ENCODE measurements at regions not wholly inside any gene's neighbourhood (a gene's known extent, or its start where the extent isn't known, plus 50 kb on each side); places are given as distances from the start of the nearest gene placed in this dataset.

DNA sequence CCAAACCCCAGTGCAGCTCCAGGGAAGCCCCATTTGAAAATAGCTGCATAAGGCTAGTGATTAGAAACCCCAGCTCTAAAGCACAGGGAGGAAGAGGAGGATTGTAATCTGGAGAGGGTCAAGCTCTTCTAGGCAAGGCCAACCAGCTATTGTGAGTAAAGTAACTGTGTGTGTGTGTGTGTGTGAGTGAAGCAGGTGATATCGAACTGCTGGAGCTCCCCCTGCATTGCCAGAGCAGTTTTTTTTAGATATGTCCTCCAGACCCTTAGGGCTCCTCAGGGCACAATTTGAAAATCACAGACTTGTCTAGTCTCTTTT, 177.4 kb upstream of the NABP1 start:
- Histone ChIP-seq H3K9me3 (ENCODE audit: control insufficient read depth, insufficient read depth, low read depth, low read length) (no peaks in the 10 kb centered on the region), H3K27me3 (ENCODE audit: control insufficient read depth, insufficient read depth, low read length) (no peaks in the 10 kb centered on the region), H3K4me3 (ENCODE audit: low read depth in 2 of 2, low read length in 2 of 2) (no peak overlapping the region), H3K4me1 (ENCODE audit: control insufficient read depth, insufficient read depth, low read length) (no peaks in the 10 kb centered on the region; the same call in 1 of the 2 replicates), H3K36me3 (ENCODE audit: control insufficient read depth, insufficient read depth, low read length) (no peaks in the 10 kb centered on the region), H3K27ac (ENCODE audit: low read length) (no peak overlapping the region)
- in situ Hi-C loops (cut with HindIII; ENCODE audit: low pct_unique_long_range_greater_than_20kb, low sequenced_read_pairs): no loop called here
- ChIA-PET POLR2A (no interaction called here), CTCF (no interaction called here)
- DNase-seq (ENCODE audit: low read depth, low spot score) (no peak), ATAC-seq (no peak)
- BruUV-seq (replicated peaks): no TSS peak
- intact Hi-C loops (cut with micrococcal nuclease; ENCODE audit: unreplicated experiment): loop anchor here (5.0 kb wide), 1 partner anchor 333 kb away; no protein-coding TSS in a partner anchor
- TF ChIP-seq REST (IDR thresholded peaks at IDR 0.05; ENCODE audit: insufficient read depth in 1 of 2, low read depth in 2 of 2, low read length in 1 of 2) (no peak), CTCF (IDR thresholded peaks at IDR 0.05) (no peak), SIN3A (IDR thresholded peaks at IDR 0.05; ENCODE audit: borderline replicate concordance, insufficient read depth, low read depth, low read length) (no peak), POLR2AphosphoS5 (IDR thresholded peaks at IDR 0.05; ENCODE audit: low read depth, low read length) (no peak), TCF7L2 (IDR thresholded peaks at IDR 0.05; ENCODE audit: low read depth, low read length) (no peak)

DNA sequence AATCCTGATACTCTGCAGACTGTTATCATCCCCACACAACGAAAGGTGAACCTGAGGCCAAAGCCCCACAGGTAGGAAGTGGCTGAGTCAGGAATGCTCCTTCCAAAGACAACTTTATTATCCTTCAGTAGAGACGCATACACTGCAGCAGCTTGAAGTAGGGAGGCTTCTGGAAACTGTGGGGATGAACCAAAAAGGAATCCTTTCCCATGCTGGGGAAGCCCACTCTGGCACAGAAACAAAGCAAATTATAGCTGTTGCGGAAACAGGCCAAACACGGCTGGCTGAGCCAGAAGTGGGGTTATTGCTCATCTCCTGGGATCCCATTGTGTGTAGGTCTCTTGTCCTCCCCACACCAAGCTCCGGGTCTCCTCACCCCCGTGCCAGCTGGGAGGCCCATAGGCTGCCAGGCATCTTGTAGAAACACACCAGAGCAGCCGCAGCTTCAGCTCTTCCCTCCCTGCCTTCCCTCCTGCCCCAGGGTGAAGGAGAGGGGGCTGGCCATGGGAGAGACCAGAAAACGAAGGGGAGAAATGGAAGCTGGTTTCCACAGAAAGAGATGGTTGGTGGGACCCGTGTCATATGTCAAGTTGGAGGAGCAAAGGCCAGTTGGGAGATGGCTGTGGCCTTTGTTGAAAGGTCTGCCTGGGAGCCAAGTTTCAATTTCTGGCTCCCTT, 176.9 kb upstream of the NABP1 start:
- TF ChIP-seq REST (IDR thresholded peaks at IDR 0.05; ENCODE audit: insufficient read depth in 1 of 2, low read depth in 2 of 2, low read length in 1 of 2): no peak
- no peak for TF ChIP-seq TCF7L2 (IDR thresholded peaks at IDR 0.05; ENCODE audit: low read depth, low read length)
- TF ChIP-seq POLR2AphosphoS5 (IDR thresholded peaks at IDR 0.05; ENCODE audit: low read depth, low read length): no peak
- no peak for TF ChIP-seq CTCF (IDR thresholded peaks at IDR 0.05)
- TF ChIP-seq SIN3A (IDR thresholded peaks at IDR 0.05; ENCODE audit: borderline replicate concordance, insufficient read depth, low read depth, low read length): no peak
- ChIA-PET POLR2A (interaction anchor here (0.7 kb wide), 1 partner anchor 287 kb away, joined by 4 read pairs; no protein-coding TSS in a partner anchor), CTCF (interaction anchor here (0.7 kb wide), 4 partner anchors 22 to 331 kb away, joined by 3 to 5 read pairs (median 4); no protein-coding TSS in a partner anchor)
- no peak for ATAC-seq
- no TSS peak for BruUV-seq (replicated peaks)
- intact Hi-C loops (cut with micrococcal nuclease; ENCODE audit: unreplicated experiment): loop anchor here (1.0 to 5.0 kb wide), 2 partner anchors 283 to 334 kb away; no protein-coding TSS in a partner anchor
- no peak overlapping the region for H3K27ac ChIP-seq (ENCODE audit: low read length)
- no peaks in the 10 kb centered on the region for H3K27me3 ChIP-seq (ENCODE audit: control insufficient read depth, insufficient read depth, low read length)
- H3K36me3 ChIP-seq (ENCODE audit: control insufficient read depth, insufficient read depth, low read length): no peaks in the 10 kb centered on the region
- no peak for DNase-seq (ENCODE audit: low read depth, low spot score)
- no peaks in the 10 kb centered on the region for H3K9me3 ChIP-seq (ENCODE audit: control insufficient read depth, insufficient read depth, low read depth, low read length)
- H3K4me1 ChIP-seq (ENCODE audit: control insufficient read depth, insufficient read depth, low read length): no peaks in the 10 kb centered on the region; the same call in 1 of the 2 replicates
- in situ Hi-C loops (cut with HindIII; ENCODE audit: low pct_unique_long_range_greater_than_20kb, low sequenced_read_pairs): no loop called here
- no peak overlapping the region for H3K4me3 ChIP-seq (ENCODE audit: low read depth in 2 of 2, low read length in 2 of 2)

Data from Panc1 (cell line).